ENCODE measurements at regions not wholly inside any gene's neighbourhood (a gene's known extent, or its start where the extent isn't known, plus 50 kb on each side); places are given as distances from the start of the nearest gene placed in this dataset.

- no peak for TF ChIP-seq CTCF (IDR thresholded peaks at IDR 0.05)
- TF ChIP-seq EZH2 (IDR thresholded peaks at IDR 0.05) = no peak
- no peak for TF ChIP-seq EZH2phosphoT487 (IDR thresholded peaks at IDR 0.05)
These were observed 219.2 kb upstream of the NR5A2 start for GRCh38 chr1:199808110-199808870.

All from neural progenitor cell (in vitro differentiated cells).